Esophagus squamous epithelium (tissue), 4 donors: ENCODE measurements at regions not wholly inside any gene's neighbourhood (a gene's known extent, or its start where the extent isn't known, plus 50 kb on each side); places are given as distances from the start of the nearest gene placed in this dataset.

Source experiments
- POLR2A ChIP-seq, 4 donors: fragments of 450-650 bp; IDR thresholded peaks; one replicate each; pipeline ENCODE4 v1.6.1; 2017; ENCODE audit warnings: antibody characterized with exemption in 4 of 4, mild to moderate bottlenecking in 4 of 4, moderate library complexity in 3 of 4
- TF ChIP-seq, protein P1 (sequence below), 6 experiments: fragments of 450-650 bp in 4 of 6; fragments of 200-600 bp in 2 of 6; sonication (generic) in 2 of 6; IDR thresholded peaks; one replicate each; pipeline ENCODE4 v1.5.1; 2016 to 2019; ENCODE audit warnings: antibody characterized with exemption in 6 of 6, mild to moderate bottlenecking in 4 of 6, moderate library complexity in 4 of 6

DNA sequence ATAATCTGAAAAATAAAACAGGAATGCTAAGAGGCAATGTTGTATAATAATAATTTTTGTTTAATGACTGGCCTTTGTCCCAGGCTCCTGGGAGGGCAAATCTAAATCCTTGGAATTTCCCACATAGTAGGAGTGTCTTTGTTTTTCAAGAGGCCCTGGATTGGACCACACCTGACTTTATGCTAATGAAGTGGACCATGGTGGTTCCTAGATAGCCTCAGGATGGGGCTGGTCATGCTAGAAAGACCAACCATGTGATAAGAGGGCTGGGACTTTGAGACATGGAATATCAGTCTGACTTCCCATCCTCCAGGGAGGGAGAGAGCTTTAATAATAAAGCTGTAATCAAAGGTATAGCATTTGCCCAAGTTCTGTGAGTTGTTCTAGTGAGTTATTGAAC is 138.2 kb upstream of the RAB4A start:
- TF ChIP-seq, protein P1, sequence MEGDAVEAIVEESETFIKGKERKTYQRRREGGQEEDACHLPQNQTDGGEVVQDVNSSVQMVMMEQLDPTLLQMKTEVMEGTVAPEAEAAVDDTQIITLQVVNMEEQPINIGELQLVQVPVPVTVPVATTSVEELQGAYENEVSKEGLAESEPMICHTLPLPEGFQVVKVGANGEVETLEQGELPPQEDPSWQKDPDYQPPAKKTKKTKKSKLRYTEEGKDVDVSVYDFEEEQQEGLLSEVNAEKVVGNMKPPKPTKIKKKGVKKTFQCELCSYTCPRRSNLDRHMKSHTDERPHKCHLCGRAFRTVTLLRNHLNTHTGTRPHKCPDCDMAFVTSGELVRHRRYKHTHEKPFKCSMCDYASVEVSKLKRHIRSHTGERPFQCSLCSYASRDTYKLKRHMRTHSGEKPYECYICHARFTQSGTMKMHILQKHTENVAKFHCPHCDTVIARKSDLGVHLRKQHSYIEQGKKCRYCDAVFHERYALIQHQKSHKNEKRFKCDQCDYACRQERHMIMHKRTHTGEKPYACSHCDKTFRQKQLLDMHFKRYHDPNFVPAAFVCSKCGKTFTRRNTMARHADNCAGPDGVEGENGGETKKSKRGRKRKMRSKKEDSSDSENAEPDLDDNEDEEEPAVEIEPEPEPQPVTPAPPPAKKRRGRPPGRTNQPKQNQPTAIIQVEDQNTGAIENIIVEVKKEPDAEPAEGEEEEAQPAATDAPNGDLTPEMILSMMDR (IDR thresholded peaks at IDR 0.05), result no peak
- no peak for TF ChIP-seq POLR2A (IDR thresholded peaks at IDR 0.05)
